Fibroblast of the conjunctiva (primary cell): ENCODE measurements at regions not wholly inside any gene's neighbourhood (a gene's known extent, or its start where the extent isn't known, plus 50 kb on each side); places are given as distances from the start of the nearest gene placed in this dataset.

Experiments
- DNase-seq: peaks from one replicate; pipeline ENCODE4 v3.0.0-alpha.2; 2010; ENCODE audit warnings: low read depth

DNA sequence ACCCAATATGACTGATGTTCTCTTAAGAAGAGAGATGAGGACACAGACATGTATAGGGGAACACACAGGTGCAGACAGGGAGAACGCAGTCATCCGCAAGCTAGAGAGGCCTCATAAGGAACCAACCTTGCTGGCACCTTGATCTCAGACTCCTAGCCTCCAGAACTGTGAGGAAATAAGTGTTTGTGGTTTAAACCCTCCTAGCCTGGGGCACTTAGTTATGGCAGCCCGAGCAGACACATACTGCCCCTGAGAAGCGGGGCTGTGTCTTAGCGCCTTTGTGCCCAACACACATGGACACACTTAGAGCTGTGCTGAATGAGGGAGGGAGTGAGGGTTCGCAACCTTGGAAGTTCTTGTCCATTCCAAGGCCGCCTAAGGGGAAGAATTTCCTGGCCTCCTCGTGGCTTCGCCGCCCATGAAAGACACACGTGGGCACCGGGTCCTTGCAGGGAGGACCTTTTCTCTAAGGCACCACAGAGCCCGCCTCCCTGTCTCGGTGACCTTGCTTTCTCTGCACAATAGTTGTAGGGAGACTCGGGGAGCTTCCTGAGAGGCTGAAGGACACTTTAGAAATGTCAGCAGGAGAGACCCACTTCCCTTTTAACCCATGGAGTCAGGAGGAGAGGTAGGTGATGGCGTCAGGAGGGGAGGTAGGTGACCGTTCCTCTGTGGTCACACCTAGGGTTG, 224.5 kb upstream of the HDAC4 start:
- no peak for DNase-seq

GRCh38 chr2:239621611-239622010, 220.8 kb upstream of the HDAC4 start:
- DNase-seq = no peak

GRCh38 chr2:239619369-239619768, 218.5 kb upstream of the HDAC4 start:
- no peak for DNase-seq

DNA sequence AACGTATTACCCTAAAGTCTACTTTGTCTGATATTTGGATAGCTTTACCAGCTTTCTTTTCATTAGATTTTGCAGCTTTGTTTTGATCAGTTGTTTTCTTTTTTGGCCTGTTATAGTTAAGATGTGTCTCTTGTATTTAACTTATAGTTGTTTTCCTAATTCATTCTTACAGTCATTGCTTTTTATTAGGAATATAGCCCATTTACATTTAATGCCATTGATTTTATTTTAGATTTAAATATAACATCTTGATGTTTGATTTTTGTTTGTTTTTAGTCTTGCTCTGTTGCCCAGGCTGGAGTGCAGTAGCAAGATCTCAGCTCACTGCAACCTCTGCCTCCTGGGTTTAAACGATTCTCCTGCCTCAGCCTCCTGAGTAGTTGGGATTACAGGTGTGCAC, 215.9 kb upstream of the HDAC4 start:
- DNase-seq = no peak

GRCh38 chr2:239612133-239612532, 211.3 kb upstream of the HDAC4 start:
- no peak for DNase-seq

DNA sequence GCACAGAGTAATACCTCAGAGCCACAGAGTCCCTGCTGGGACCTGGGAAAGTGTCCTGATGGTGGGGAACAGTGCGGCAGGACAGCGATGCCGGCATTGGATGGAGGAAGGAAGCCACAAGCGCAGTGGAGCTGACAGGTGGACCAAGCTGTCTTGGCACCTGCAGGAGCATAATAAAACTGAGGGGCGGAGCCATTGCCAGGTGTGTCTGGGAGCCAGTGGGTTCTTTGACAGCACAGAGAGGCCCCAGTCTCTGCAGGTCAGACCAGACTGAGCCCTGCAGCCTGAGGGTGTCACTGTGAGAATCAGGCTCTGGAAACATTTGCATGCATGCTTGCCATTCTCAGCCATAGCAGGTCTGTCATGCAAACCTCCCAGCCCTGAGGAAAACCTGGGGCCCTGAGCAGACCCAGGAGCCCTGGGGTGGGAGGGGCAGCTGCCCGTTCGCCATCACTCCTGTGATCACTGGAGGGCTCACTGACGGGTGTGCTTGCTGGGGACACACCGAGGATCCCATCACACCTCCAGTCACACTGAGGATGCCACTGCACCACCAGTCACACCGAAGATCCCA, 210.5 kb upstream of the HDAC4 start:
- no peak for DNase-seq

GRCh38 chr2:239610457-239611221, 209.8 kb upstream of the HDAC4 start:
- no peak for DNase-seq

DNA sequence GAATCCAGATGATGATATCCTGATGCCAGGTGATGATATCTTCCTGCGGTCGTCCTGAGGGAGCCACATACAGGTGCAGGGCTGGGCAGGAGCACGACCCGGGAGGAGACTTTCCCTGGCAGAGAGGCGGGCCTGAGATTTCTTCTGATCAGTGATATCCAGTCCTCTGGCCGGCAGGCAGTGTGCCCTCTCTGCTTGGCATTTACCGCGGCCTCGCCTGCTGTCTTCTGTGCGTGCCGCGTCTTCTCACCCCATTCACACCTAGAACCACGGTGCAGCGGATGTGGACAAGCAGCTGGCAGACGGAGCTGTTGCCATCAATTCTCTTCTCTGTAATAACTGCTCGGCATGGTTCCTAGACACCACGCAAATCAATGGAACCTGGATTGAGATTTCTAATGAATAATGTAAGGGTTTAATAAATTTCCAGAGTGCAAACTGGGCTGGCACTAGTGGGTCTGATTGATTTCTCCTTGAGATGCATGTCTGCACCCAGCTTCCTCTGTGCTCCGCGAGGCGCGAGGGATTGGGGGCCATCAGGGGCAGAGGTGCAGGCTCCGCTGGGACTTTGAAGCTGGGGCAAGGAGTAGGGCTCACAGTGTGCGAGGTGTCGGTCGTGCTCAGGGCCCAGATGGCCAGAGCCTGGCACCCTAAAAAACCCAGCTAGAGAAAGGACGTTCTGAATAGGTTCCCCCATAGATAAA, 208.9 kb upstream of the HDAC4 start:
- no peak for DNase-seq

DNA sequence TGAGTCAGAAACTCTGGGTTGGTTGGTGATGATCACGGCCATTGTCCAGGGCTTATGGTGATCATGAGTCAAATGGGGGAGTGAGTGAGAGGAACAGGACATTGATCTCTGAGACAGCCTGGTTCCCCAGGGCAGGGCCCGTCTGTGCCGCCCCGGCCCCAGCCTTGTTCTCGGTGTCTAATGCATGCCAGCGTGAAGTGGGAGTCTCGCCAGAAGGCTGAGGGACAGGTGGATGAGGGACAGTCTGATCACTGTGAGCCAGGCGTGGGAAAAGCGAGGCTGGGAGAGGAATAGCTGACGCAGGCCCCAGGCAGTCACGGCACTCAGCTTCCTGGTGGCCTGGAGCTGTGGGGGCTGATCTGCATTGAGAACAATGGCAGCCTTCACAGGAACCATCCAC, 208.3 kb upstream of the HDAC4 start:
- DNase-seq = no peak

DNA sequence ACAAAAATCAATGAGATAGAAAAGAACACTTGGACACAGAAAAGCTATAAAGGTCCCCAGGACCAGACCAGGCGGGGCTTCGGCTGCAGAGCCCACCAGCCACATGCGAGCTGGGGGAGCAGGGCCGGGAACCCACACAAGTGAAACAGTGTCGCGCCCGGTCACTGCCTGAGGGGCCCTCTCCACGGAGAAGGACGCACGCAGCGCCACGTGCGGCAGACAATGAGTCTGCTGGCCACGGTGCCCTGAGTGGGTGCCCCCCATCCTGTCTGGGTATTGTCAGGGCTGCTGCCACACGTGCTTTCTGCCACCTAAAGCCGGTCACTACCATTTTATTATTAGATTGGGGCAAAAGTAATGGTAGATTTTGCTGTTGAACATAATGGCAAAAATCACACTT, 207.9 kb upstream of the HDAC4 start:
- no peak for DNase-seq

DNA sequence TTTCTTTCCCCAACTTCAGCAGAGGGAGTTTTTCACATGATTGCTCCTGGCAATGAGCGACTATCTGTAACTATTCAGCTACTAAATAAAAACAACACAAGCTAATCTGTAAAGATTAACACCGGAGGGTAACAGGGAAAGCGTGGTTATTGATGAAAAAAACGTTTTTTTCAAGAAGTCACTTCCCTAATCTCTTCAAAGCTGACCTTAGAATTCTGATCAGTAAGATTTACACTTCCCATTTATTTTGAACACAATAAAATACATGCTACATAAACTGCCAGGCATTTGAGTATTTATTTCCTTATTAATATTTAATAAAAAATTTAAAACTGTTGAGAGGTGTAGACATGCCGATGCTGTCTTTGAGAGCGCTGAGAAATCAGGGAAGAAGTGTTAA, 207.4 kb upstream of the HDAC4 start:
- no peak for DNase-seq

DNA sequence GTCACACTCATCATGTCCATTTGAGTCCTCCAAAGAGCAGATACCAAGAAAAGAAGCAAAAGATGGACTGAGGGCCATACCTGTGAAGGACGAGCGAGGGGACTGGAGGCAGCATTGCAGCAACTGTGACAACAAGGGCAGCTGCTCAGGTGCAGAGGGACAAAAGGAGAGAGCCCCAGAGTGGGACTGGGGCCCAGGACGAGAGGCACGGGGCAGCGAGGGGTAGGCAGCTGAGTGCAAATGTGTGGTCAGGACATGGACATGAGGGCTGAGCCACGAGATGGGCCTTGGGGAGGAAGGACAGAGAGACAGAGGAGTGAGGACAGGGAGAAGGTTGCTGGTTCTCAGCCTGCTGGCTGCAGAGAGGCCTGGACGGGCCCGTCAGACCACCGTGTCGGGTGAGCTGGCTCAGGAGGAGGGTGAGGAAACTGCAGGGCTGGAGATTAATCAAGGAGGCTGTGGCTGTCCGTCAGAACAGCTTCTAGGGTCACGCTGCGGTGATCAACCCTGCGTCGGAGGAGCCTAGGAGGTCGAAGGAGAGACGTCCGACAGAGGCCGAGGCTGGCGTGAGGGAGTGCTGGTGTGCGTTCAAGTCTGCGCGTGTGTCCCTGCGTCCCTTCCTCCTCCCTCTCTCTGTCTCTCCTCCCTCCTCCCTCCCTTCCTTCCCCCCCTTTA, 206.8 kb upstream of the HDAC4 start:
- no peak for DNase-seq

GRCh38 chr2:239606741-239607516, 206.1 kb upstream of the HDAC4 start:
- no peak for DNase-seq

DNA sequence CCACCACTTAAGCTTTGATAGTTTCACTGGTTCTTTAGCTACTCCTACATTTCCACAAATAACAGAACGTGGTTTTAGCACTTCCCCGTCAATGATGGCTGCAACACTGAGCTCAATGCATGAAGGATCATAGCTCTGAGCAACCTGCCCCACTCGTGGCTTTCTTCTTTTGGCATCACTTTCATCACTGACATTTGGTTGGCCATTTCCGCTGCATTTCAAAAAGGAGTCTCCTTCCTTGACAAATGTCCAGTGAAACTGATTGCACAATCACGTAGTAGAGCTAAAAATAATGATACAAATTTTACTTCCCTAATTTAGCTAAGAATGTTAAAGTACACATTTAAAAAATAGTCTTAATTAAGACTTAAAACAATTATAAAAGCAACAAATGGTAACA, 205.2 kb upstream of the HDAC4 start:
- no peak for DNase-seq

- DNase-seq = no peak
Observed at GRCh38 chr2:239605409-239605808, 204.6 kb upstream of the HDAC4 start.

GRCh38 chr2:239604861-239605260, 204.0 kb upstream of the HDAC4 start:
- DNase-seq = no peak

GRCh38 chr2:239603411-239604356, 202.9 kb upstream of the HDAC4 start:
- DNase-seq = no peak

- no peak for DNase-seq
Observed at GRCh38 chr2:239602290-239603282, 201.8 kb upstream of the HDAC4 start.

DNA sequence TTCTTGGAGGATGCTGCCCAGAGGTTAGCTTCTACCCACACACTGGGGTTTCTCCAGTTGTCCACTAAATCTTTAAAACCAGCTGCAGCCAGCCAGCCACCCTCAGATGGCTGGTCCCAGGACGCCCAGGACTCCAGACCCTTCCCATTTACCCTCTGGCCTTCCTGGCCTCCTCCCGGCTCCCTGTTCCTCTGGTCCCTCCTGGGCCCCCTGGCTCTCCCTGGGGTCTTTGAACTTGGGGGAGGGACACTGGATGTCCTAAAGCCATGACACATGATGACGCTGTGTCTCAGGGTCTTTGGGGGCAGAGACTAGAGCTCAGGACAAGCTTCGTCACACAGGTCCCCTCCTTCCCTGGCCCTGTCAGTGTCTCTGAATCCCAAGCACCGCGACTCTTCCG, 201.1 kb upstream of the HDAC4 start:
- no peak for DNase-seq
